ENCODE measurements at regions not wholly inside any gene's neighbourhood (a gene's known extent, or its start where the extent isn't known, plus 50 kb on each side); places are given as distances from the start of the nearest gene placed in this dataset.
"Not testable (repeated sequence)": the region's sequence is repeated elsewhere in the genome, so short reads cannot be mapped to it uniquely, and the experiment has no call there.

- DNase-seq: no peak
These were observed 86.9 kb upstream of the UBE2E2 start for GRCh38 chr3:23116081-23116837.

- no peak for DNase-seq
These were observed 85.3 kb upstream of the UBE2E2 start for GRCh38 chr3:23117856-23118255.

GRCh38 chr3:23127196-23127595, 75.9 kb upstream of the UBE2E2 start:
- DNase-seq: no peak

- DNase-seq: no peak
These were observed 74.5 kb upstream of the UBE2E2 start for GRCh38 chr3:23128655-23129054.

- no peak for DNase-seq
These were observed 74.0 kb upstream of the UBE2E2 start for GRCh38 chr3:23129117-23129516.

- DNase-seq: no peak
These were observed 73.3 kb upstream of the UBE2E2 start for GRCh38 chr3:23129817-23130216.

GRCh38 chr3:23130406-23130805, 72.7 kb upstream of the UBE2E2 start:
- DNase-seq: no peak

GRCh38 chr3:23135026-23135785, 67.9 kb upstream of the UBE2E2 start:
- no peak for DNase-seq

- DNase-seq: no peak
These were observed 67.1 kb upstream of the UBE2E2 start for GRCh38 chr3:23136054-23136453.

- DNase-seq: not testable (repeated sequence)
These were observed 59.1 kb upstream of the UBE2E2 start for GRCh38 chr3:23144051-23144450.

GRCh38 chr3:23146163-23146562, 57.0 kb upstream of the UBE2E2 start:
- no peak for DNase-seq

- DNase-seq: no peak
These were observed 50.1 kb upstream of the UBE2E2 start for GRCh38 chr3:23152989-23153388.

Measured in NCI-H1436 treated with DMSO at 0.1 percent for 48 hours (cell line).